ENCODE measurements at regions not wholly inside any gene's neighbourhood (a gene's known extent, or its start where the extent isn't known, plus 50 kb on each side); places are given as distances from the start of the nearest gene placed in this dataset.

GRCh38 chr5:125505115-125505514 is 758.7 kb upstream of the ZNF608 start:
- dilution Hi-C loops (cut with MboI; ENCODE audit: extremely low pct_ligation_motif_present, low sequenced_read_pairs) (no loop called here), intact Hi-C loops (cut with micrococcal nuclease) (no loop called here)
- CTCF ChIA-PET = no interaction called here
- Histone ChIP-seq H3K36me3 (ENCODE audit: control insufficient read depth in 2 of 2, extremely low read depth in 1 of 2, insufficient read depth in 2 of 2, low read length in 2 of 2) (no peaks in the 10 kb centered on the region), H3K4me3 (replicated peaks in 1 of 3; ENCODE audit: insufficient read depth in 1 of 3, low read depth in 1 of 3, low read length in 3 of 3) (no peak overlapping the region), H3K4me1 (ENCODE audit: control insufficient read depth, extremely low read depth, insufficient read depth, low read length) (no peaks in the 10 kb centered on the region), H3K9ac (replicated peaks; ENCODE audit: extremely low read depth, insufficient read depth, low read length) (no peak overlapping the region), H3K79me2 (ENCODE audit: control insufficient read depth, insufficient read depth, low read length) (no peaks in the 10 kb centered on the region), H3K27ac (ENCODE audit: insufficient read depth, low read depth, low read length) (no peak overlapping the region), H3K4me2 (ENCODE audit: insufficient read depth, low read length) (no peak overlapping the region), H3K27me3 (ENCODE audit: control insufficient read depth in 2 of 2, insufficient read depth in 2 of 2, low read length in 2 of 2) (no peaks in the 10 kb centered on the region), H2AFZ (ENCODE audit: low read depth, low read length) (no peak overlapping the region), H4K20me1 (replicated peaks; ENCODE audit: control insufficient read depth, extremely low read depth, insufficient read depth, low read length) (no peaks in the 10 kb centered on the region), H3K9me1 (replicated peaks; ENCODE audit: control insufficient read depth, extremely low read depth, insufficient read depth, low read length) (no peaks in the 10 kb centered on the region), H3K9me3 (replicated peaks; ENCODE audit: control insufficient read depth, insufficient read depth, low read length) (no peaks in the 10 kb centered on the region)
- POLR2A ChIA-PET = no interaction called here
- FAIRE-seq (no peak), DNase-seq (ENCODE audit: low read depth, low spot score) (no peak)
- no TSS peak for BruUV-seq (replicated peaks)
- no peak for TF ChIP-seq EZH2 (IDR thresholded peaks at IDR 0.05; ENCODE audit: borderline replicate concordance, low read depth, low read length, severe bottlenecking)
- TF ChIP-seq POLR2AphosphoS5 (IDR thresholded peaks at IDR 0.05; ENCODE audit: insufficient read depth, low read depth, low read length) = no peak
- no peak for TF ChIP-seq POLR2A (IDR thresholded peaks at IDR 0.05; ENCODE audit: low read depth, low read length)
- no peak for TF ChIP-seq FOS (IDR thresholded peaks at IDR 0.05; ENCODE audit: borderline replicate concordance, insufficient read depth, low read length)
- TF ChIP-seq MYC (IDR thresholded peaks at IDR 0.05; ENCODE audit: low read depth, low read length) = no peak
- no peak for TF ChIP-seq GATA2 (IDR thresholded peaks at IDR 0.05; ENCODE audit: insufficient read depth, insufficient read length, low read depth, low read length)
- no peak for TF ChIP-seq JUN (IDR thresholded peaks at IDR 0.05; ENCODE audit: borderline replicate concordance, insufficient read depth, insufficient read length, low read depth)

DNA sequence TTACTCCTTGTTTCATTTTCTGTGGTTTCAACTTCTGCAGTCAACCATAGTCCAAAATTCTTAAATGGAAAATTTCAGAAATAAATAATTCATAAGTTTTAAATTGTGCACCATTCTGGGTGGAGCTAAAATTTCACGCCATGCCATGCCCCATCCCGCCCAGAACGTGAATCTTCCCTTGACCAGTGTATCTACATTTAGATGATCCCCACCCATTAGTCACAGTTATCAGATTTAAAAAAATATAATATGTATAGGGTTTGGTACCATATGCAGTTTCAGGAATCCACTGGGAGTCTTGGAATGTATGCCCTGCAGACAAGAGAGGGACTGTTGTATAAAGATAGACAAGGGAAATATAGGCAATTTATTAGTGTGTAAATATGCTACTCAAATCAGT is 759.7 kb upstream of the ZNF608 start:
- no peak overlapping the region for H3K4me2 ChIP-seq (ENCODE audit: insufficient read depth, low read length)
- CTCF ChIA-PET = no interaction called here
- H3K79me2 ChIP-seq (ENCODE audit: control insufficient read depth, insufficient read depth, low read length) = no peaks in the 10 kb centered on the region
- intact Hi-C loops (cut with micrococcal nuclease) (no loop called here), dilution Hi-C loops (cut with MboI; ENCODE audit: extremely low pct_ligation_motif_present, low sequenced_read_pairs) (no loop called here)
- H3K27ac ChIP-seq (ENCODE audit: insufficient read depth, low read depth, low read length) = no peak overlapping the region
- BruUV-seq (replicated peaks) = no TSS peak
- no peak for FAIRE-seq
- POLR2A ChIA-PET = no interaction called here
- TF ChIP-seq EZH2 (IDR thresholded peaks at IDR 0.05; ENCODE audit: borderline replicate concordance, low read depth, low read length, severe bottlenecking) = no peak
- TF ChIP-seq, protein P1, sequence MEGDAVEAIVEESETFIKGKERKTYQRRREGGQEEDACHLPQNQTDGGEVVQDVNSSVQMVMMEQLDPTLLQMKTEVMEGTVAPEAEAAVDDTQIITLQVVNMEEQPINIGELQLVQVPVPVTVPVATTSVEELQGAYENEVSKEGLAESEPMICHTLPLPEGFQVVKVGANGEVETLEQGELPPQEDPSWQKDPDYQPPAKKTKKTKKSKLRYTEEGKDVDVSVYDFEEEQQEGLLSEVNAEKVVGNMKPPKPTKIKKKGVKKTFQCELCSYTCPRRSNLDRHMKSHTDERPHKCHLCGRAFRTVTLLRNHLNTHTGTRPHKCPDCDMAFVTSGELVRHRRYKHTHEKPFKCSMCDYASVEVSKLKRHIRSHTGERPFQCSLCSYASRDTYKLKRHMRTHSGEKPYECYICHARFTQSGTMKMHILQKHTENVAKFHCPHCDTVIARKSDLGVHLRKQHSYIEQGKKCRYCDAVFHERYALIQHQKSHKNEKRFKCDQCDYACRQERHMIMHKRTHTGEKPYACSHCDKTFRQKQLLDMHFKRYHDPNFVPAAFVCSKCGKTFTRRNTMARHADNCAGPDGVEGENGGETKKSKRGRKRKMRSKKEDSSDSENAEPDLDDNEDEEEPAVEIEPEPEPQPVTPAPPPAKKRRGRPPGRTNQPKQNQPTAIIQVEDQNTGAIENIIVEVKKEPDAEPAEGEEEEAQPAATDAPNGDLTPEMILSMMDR (IDR thresholded peaks at IDR 0.05; ENCODE audit: extremely low read depth in 1 of 2, insufficient read depth in 1 of 2, low read depth in 1 of 2, low read length in 2 of 2) = no peak
- TF ChIP-seq MYC (IDR thresholded peaks at IDR 0.05; ENCODE audit: low read depth, low read length) = no peak
- no peak for TF ChIP-seq GATA2 (IDR thresholded peaks at IDR 0.05; ENCODE audit: insufficient read depth, insufficient read length, low read depth, low read length)
- TF ChIP-seq POLR2AphosphoS5 (IDR thresholded peaks at IDR 0.05; ENCODE audit: insufficient read depth, low read depth, low read length) = no peak
- TF ChIP-seq, protein P2, sequence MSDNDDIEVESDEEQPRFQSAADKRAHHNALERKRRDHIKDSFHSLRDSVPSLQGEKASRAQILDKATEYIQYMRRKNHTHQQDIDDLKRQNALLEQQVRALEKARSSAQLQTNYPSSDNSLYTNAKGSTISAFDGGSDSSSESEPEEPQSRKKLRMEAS (IDR thresholded peaks at IDR 0.05; ENCODE audit: insufficient read depth, insufficient read length) = no peak
- no peak for TF ChIP-seq JUN (IDR thresholded peaks at IDR 0.05; ENCODE audit: borderline replicate concordance, insufficient read depth, insufficient read length, low read depth)
- TF ChIP-seq POLR2A (IDR thresholded peaks at IDR 0.05; ENCODE audit: low read depth, low read length) = no peak
- no peak for TF ChIP-seq FOS (IDR thresholded peaks at IDR 0.05; ENCODE audit: borderline replicate concordance, insufficient read depth, low read length)
- H3K36me3 ChIP-seq (ENCODE audit: control insufficient read depth in 2 of 2, extremely low read depth in 1 of 2, insufficient read depth in 2 of 2, low read length in 2 of 2) = no peaks in the 10 kb centered on the region
- no peaks in the 10 kb centered on the region for H3K27me3 ChIP-seq (ENCODE audit: control insufficient read depth in 2 of 2, insufficient read depth in 2 of 2, low read length in 2 of 2)
- H3K4me3 ChIP-seq (replicated peaks in 1 of 3; ENCODE audit: insufficient read depth in 1 of 3, low read depth in 1 of 3, low read length in 3 of 3) = no peak overlapping the region
- no peak for DNase-seq (ENCODE audit: low read depth, low spot score)
- H4K20me1 ChIP-seq (replicated peaks; ENCODE audit: control insufficient read depth, extremely low read depth, insufficient read depth, low read length) = no peaks in the 10 kb centered on the region
- no peaks in the 10 kb centered on the region for H3K9me3 ChIP-seq (replicated peaks; ENCODE audit: control insufficient read depth, insufficient read depth, low read length)
- H3K9me1 ChIP-seq (replicated peaks; ENCODE audit: control insufficient read depth, extremely low read depth, insufficient read depth, low read length) = no peaks in the 10 kb centered on the region
- H3K9ac ChIP-seq (replicated peaks; ENCODE audit: extremely low read depth, insufficient read depth, low read length) = no peak overlapping the region
- no peak overlapping the region for H2AFZ ChIP-seq (ENCODE audit: low read depth, low read length)
- no peaks in the 10 kb centered on the region for H3K4me1 ChIP-seq (ENCODE audit: control insufficient read depth, extremely low read depth, insufficient read depth, low read length)

All from endothelial cell of umbilical vein (primary cell).